Neuronal stem cell (in vitro differentiated cells): ENCODE measurements at regions not wholly inside any gene's neighbourhood (a gene's known extent, or its start where the extent isn't known, plus 50 kb on each side); places are given as distances from the start of the nearest gene placed in this dataset.

Experiments used
- DNase-seq: peaks from one replicate; pipeline ENCODE4 v3.0.0-alpha.2; 2013; ENCODE audit warnings: low spot score
- H2AFZ ChIP-seq: one replicate; pipeline ENCODE4 v1.6.1; 2013; ENCODE audit warnings: mild to moderate bottlenecking, low read length, inconsistent platforms
- H2AK5ac ChIP-seq: 2 replicates; pipeline ENCODE4 v1.6.1; 2013; ENCODE audit warnings: low read depth, mild to moderate bottlenecking, inconsistent platforms, low read length, moderate library complexity, mixed read lengths
- H2BK120ac ChIP-seq: 2 replicates; pipeline ENCODE4 v1.6.1; 2013; ENCODE audit warnings: low read depth, mild to moderate bottlenecking, inconsistent platforms, low read length, moderate library complexity, mixed read lengths
- H2BK12ac ChIP-seq: one replicate; pipeline ENCODE4 v1.6.1; 2013; ENCODE audit warnings: low read length, inconsistent platforms
- H2BK15ac ChIP-seq: 2 replicates; pipeline ENCODE4 v1.6.1; 2013; ENCODE audit warnings: mild to moderate bottlenecking, low read length, inconsistent platforms, mixed read lengths
- H2BK5ac ChIP-seq: one replicate; pipeline ENCODE4 v1.6.1; 2013; ENCODE audit warnings: inconsistent platforms, mild to moderate bottlenecking, low read length, moderate library complexity
- H3K14ac ChIP-seq: one replicate; pipeline ENCODE4 v1.6.1; 2013; ENCODE audit warnings: low read length, inconsistent platforms
- H3K18ac ChIP-seq: 2 replicates; pipeline ENCODE4 v1.6.1; 2013; ENCODE audit warnings: low read length, inconsistent platforms
- H3K23ac ChIP-seq: 2 replicates; pipeline ENCODE4 v1.6.1; 2013; ENCODE audit warnings: low read depth, mild to moderate bottlenecking, mixed read lengths, low read length, inconsistent platforms; ENCODE audit not compliant: poor library complexity
- H3K27ac ChIP-seq: replicated peaks from 3 replicates; pipeline ENCODE4 v1.5.1; 2013; ENCODE audit warnings: low read length, inconsistent platforms
- H3K27me3 ChIP-seq, 3 experiments: 2 replicates each; pipeline ENCODE4 v1.6.1; 2013; ENCODE audit warnings: low read length in 3 of 3, mild to moderate bottlenecking in 2 of 3, inconsistent platforms in 1 of 3, low read depth in 1 of 3, mixed read lengths in 1 of 3, moderate library complexity in 1 of 3; ENCODE audit not compliant: control insufficient read depth in 3 of 3, insufficient read depth in 3 of 3
- H3K36me3 ChIP-seq, 2 donors: replicated peaks in 1 of 2; 2 replicates each; pipeline ENCODE4 v1.6.1; 2013; ENCODE audit warnings: low read length in 2 of 2; ENCODE audit not compliant: control insufficient read depth in 2 of 2, insufficient read depth in 2 of 2
- H3K4ac ChIP-seq: 2 replicates; pipeline ENCODE4 v1.6.1; 2013; ENCODE audit warnings: inconsistent platforms, mild to moderate bottlenecking, low read length, moderate library complexity
- H3K4me1 ChIP-seq, 2 donors: 1 replicate in 1 of 2; 2 replicates in 1 of 2; pipeline ENCODE4 v1.6.1; 2013; ENCODE audit warnings: low read length in 2 of 2, low read depth in 1 of 2; ENCODE audit not compliant: control insufficient read depth in 2 of 2, insufficient read depth in 1 of 2
- H3K4me2 ChIP-seq: one replicate; pipeline ENCODE4 v1.6.1; 2013; ENCODE audit warnings: mild to moderate bottlenecking, low read length, inconsistent platforms; ENCODE audit not compliant: insufficient read depth, poor library complexity, severe bottlenecking
- H3K4me3 ChIP-seq, 2 donors: 2 replicates each; pipeline ENCODE4 v1.5.1; 2013; ENCODE audit warnings: low read length in 2 of 2, mild to moderate bottlenecking in 2 of 2, inconsistent platforms in 1 of 2, moderate library complexity in 1 of 2
- H3K79me1 ChIP-seq: one replicate; pipeline ENCODE4 v1.6.1; 2013; ENCODE audit warnings: low read depth, mild to moderate bottlenecking, inconsistent platforms, low read length, moderate library complexity
- H3K9ac ChIP-seq: one replicate; pipeline ENCODE4 v1.6.1; 2013; ENCODE audit warnings: mild to moderate bottlenecking, low read depth, low read length, inconsistent platforms; ENCODE audit not compliant: poor library complexity
- H3K9me3 ChIP-seq, 2 donors: replicated peaks in 1 of 2; 2 replicates each; pipeline versions ENCODE3 to v1.6.1; 2013; ENCODE audit warnings: low read length in 2 of 2, mild to moderate bottlenecking in 2 of 2, inconsistent platforms in 1 of 2, low read depth in 1 of 2, mixed read lengths in 1 of 2, moderate library complexity in 1 of 2; ENCODE audit not compliant: control insufficient read depth in 2 of 2, insufficient read depth in 1 of 2
- H4K8ac ChIP-seq: one replicate; pipeline ENCODE4 v1.6.1; 2013; ENCODE audit warnings: low read depth, mild to moderate bottlenecking, inconsistent platforms, low read length, moderate library complexity
- H4K91ac ChIP-seq: one replicate; pipeline ENCODE4 v1.6.1; 2013; ENCODE audit warnings: low read length, low read depth, mild to moderate bottlenecking, inconsistent platforms; ENCODE audit not compliant: poor library complexity
- WGBS, 2 donors: extraction: QIAGEN DNeasy Blood & Tissue Kit; methylation state at CpG; one replicate each; pipeline ENCODE4 v1.1.7; 2013; ENCODE audit warnings: missing lambda C conversion rate in 2 of 2, mixed read lengths in 1 of 2; ENCODE audit not compliant: insufficient read length in 2 of 2, insufficient replicate concordance in 1 of 2; ENCODE audit errors: extremely low coverage in 2 of 2; 5-methylcytosine and 5-hydroxymethylcytosine counted together

GRCh38 chr4:155434366-155434765, 57.6 kb upstream of the MAP9 start:
- H2AFZ ChIP-seq: no peak overlapping the region
- no peak overlapping the region for H3K27ac ChIP-seq

GRCh38 chr4:155433636-155434360, 57.0 kb upstream of the MAP9 start:
- DNase-seq: no peak
- no peaks in the 10 kb centered on the region for H3K79me1 ChIP-seq
- no peak overlapping the region for H2BK5ac ChIP-seq
- no peak overlapping the region for H4K91ac ChIP-seq
- H2BK120ac ChIP-seq: no peak overlapping the region
- no peak overlapping the region for H3K4me2 ChIP-seq
- H3K4me3 ChIP-seq: no peak overlapping the region
- no peak overlapping the region for H2BK15ac ChIP-seq
- H4K8ac ChIP-seq: no peak overlapping the region
- H3K9ac ChIP-seq: no peak overlapping the region
- H3K27me3 ChIP-seq: no peaks in the 10 kb centered on the region
- H2BK12ac ChIP-seq: no peak overlapping the region
- H3K18ac ChIP-seq: no peak overlapping the region
- no peak overlapping the region for H3K23ac ChIP-seq
- H3K9me3 ChIP-seq: no peaks in the 10 kb centered on the region
- H3K36me3 ChIP-seq: no peaks in the 10 kb centered on the region
- no peak overlapping the region for H3K27ac ChIP-seq
- no peak overlapping the region for H2AK5ac ChIP-seq
- no CpG with 5 or more reads among the region's 2 CpGs for WGBS, 2 donors
- no peaks in the 10 kb centered on the region for H3K4me1 ChIP-seq
- no peak overlapping the region for H3K4ac ChIP-seq
- no peak overlapping the region for H3K14ac ChIP-seq
- H2AFZ ChIP-seq: no peak overlapping the region

More at GRCh38 chr4:155434366-155434765, 57.6 kb upstream of the MAP9 start:
- no peak overlapping the region for H2BK12ac ChIP-seq
- no peak overlapping the region for H3K4me3 ChIP-seq
- H2BK5ac ChIP-seq: no peak overlapping the region
- DNase-seq: no peak
- H3K36me3 ChIP-seq: no peaks in the 10 kb centered on the region
- H2AK5ac ChIP-seq: no peak overlapping the region
- no peaks in the 10 kb centered on the region for H3K4me1 ChIP-seq
- no peak overlapping the region for H3K9ac ChIP-seq
- H3K4me2 ChIP-seq: no peak overlapping the region
- no peaks in the 10 kb centered on the region for H3K27me3 ChIP-seq
- H3K79me1 ChIP-seq: no peaks in the 10 kb centered on the region
- H3K14ac ChIP-seq: no peak overlapping the region
- no peak overlapping the region for H4K91ac ChIP-seq
- no peak overlapping the region for H4K8ac ChIP-seq
- no peak overlapping the region for H3K23ac ChIP-seq
- H3K4ac ChIP-seq: no peak overlapping the region
- WGBS, 2 donors: no CpG with 5 or more reads among the region's 1 CpG
- no peaks in the 10 kb centered on the region for H3K9me3 ChIP-seq
- H3K18ac ChIP-seq: no peak overlapping the region
- H2BK120ac ChIP-seq: no peak overlapping the region
- H2BK15ac ChIP-seq: no peak overlapping the region

- Histone ChIP-seq H4K91ac (no peak overlapping the region), H3K4me1 (no peaks in the 10 kb centered on the region), H3K27ac (no peak overlapping the region), H3K36me3 (no peaks in the 10 kb centered on the region), H3K4ac (no peak overlapping the region), H3K23ac (no peak overlapping the region), H2AFZ (no peak overlapping the region), H3K14ac (no peak overlapping the region), H2BK5ac (no peak overlapping the region), H3K27me3 (peaks cover 0 to 2% (median 0%) of the 10 kb centered on the region in 3 experiments), H3K4me3 (no peak overlapping the region), H3K18ac (no peak overlapping the region), H3K9me3 (peaks cover 0 to 7% of the 10 kb centered on the region in 2 donors), H2BK12ac (no peak overlapping the region), H2AK5ac (no peak overlapping the region), H3K4me2 (no peak overlapping the region), H4K8ac (no peak overlapping the region), H2BK120ac (no peak overlapping the region), H3K79me1 (no peaks in the 10 kb centered on the region), H2BK15ac (no peak overlapping the region), H3K9ac (no peak overlapping the region)
- no CpG with 5 or more reads among the region's 2 CpGs for WGBS, 2 donors
- no peak for DNase-seq
Measured at GRCh38 chr4:155430895-155431795, 54.4 kb upstream of the MAP9 start.

- Histone ChIP-seq H3K9me3 (peaks cover 0 to 8% of the 10 kb centered on the region in 2 donors), H2BK12ac (no peak overlapping the region), H3K4me3 (no peak overlapping the region), H4K91ac (no peak overlapping the region), H3K23ac (no peak overlapping the region), H2BK5ac (no peak overlapping the region), H3K18ac (no peak overlapping the region), H3K9ac (no peak overlapping the region), H2BK15ac (no peak overlapping the region), H2AFZ (no peak overlapping the region), H3K4ac (no peak overlapping the region), H3K14ac (no peak overlapping the region), H3K79me1 (no peaks in the 10 kb centered on the region), H4K8ac (no peak overlapping the region), H3K36me3 (no peaks in the 10 kb centered on the region), H2AK5ac (no peak overlapping the region), H2BK120ac (no peak overlapping the region), H3K4me1 (no peaks in the 10 kb centered on the region), H3K27ac (no peak overlapping the region), H3K4me2 (no peak overlapping the region), H3K27me3 (peaks cover 0 to 2% (median 0%) of the 10 kb centered on the region in 3 experiments)
- DNase-seq: no peak
Measured at GRCh38 chr4:155428128-155428527, 51.4 kb upstream of the MAP9 start.
